GDM1 (cell line): ENCODE measurements at regions not wholly inside any gene's neighbourhood (a gene's known extent, or its start where the extent isn't known, plus 50 kb on each side); places are given as distances from the start of the nearest gene placed in this dataset.
"Not testable (repeated sequence)": the region's sequence is repeated elsewhere in the genome, so short reads cannot be mapped to it uniquely, and the experiment has no call there.

ENCODE experiments used
- DNase-seq: peaks from one replicate; lab custom pipeline; 2025; lab: John Stamatoyannopoulos, UW

DNA sequence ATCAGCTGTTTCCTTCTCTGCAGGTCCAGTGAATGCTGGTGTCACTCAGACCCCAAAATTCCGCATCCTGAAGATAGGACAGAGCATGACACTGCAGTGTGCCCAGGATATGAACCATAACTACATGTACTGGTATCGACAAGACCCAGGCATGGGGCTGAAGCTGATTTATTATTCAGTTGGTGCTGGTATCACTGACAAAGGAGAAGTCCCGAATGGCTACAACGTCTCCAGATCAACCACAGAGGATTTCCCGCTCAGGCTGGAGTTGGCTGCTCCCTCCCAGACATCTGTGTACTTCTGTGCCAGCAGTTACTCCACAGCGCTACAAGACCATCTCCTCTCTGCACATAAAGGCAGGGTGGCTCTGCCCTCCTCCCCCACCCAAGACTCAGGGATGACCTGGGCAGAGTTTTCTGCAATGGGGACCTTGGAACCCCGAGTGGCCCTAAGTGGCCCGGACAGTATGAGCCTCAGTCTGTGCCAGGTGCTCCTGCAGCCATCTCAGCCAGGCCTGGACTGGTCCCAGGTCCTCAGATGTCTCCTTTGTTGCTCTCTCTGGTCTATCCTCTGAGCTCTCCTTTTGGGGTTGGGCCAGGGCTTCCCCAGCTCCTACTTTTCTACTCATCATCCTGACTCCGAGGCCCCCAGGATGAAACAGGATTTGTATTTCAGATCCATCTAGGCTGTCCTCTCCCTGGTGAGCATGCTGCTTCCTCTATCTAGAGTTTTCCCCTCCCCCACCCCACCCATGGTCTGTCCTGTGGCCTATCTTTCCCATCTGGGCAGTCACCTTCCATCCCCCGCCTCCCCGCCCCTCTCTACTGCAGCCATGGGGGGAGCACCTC lies 212.1 kb upstream of the PRSS58 start:
- peak; percentile 90 for DNase-seq

DNA sequence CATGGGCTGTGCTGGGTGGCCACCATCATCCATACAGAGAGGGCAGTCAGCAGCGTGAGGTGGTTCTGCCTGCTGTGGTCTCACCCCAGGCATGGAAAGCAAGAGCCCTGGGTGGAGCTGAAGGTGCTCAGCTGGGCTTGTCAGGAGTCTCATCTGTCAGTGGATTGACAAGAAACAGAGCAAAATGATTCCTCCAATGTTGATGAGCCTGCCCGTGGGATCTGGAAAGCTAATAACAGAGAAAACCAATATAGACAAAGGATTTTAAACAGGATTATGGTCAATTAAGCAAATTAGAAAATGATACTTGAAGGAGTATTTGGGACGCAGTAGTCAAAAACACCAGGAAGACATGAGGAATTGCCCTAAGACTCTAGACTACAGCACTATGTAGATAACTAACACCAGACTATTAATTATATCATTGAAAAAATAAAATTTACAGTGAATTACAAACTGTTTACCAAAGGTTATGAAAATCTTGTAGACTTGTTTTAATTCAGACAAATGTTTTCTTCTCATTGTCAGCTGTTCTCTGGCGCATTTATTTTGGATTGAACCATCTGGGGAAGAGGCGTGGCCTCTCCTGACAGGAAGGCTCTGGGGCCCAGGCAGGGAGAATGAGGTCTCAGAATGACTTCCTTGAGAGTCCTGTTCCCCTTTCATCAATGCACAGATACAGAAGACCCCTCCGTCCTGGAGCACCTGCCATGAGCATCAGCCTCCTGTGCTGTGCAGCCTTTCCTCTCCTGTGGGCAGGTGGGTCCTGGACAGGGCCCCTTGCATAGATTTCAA lies 211.2 kb upstream of the PRSS58 start:
- DNase-seq: no peak

DNA sequence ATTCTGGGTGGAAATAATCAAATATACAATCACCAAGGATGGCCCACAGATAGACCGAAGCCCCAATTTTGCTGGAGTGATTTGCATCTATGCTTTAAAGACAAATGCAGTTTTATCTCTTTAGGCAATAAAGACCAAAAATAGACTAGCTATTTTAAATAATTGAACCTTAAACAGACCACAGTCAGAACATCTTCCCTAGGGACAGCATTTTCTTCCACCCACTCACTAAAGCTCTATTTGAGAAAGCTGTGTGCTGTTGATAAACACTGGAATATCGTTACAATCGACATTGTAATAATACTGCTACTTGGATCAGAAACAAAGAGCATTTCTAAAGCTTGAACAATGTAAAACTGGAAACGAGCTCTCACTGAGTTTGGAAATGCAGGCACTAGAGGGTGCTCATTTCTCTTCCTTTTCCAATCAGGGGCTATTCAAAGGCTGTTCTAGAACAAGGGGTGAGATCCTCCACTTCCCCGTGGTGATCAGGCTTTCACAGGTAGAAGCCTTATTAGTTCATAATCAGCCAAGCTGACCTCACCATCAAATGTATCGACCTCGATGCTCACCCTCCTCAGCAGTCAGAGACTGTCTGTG lies 209.3 kb upstream of the PRSS58 start:
- not testable (repeated sequence) for DNase-seq

DNA sequence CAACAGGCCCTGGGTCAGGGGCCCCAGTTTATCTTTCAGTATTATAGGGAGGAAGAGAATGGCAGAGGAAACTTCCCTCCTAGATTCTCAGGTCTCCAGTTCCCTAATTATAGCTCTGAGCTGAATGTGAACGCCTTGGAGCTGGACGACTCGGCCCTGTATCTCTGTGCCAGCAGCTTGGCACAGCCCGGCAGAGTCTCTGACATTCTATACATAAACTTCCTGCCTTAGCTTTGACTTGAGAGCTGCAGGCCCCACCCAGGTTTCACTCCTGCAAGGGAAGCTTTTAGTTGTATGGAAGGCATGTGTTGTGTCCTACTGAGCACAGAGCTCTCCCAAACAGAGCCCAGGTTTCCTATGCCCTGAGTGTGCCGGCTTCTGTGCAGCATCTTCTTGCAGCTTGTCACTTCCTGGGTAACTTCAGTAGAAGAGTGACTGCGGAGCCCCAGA lies 205.6 kb upstream of the PRSS58 start:
- DNase-seq: peak; percentile 39

DNA sequence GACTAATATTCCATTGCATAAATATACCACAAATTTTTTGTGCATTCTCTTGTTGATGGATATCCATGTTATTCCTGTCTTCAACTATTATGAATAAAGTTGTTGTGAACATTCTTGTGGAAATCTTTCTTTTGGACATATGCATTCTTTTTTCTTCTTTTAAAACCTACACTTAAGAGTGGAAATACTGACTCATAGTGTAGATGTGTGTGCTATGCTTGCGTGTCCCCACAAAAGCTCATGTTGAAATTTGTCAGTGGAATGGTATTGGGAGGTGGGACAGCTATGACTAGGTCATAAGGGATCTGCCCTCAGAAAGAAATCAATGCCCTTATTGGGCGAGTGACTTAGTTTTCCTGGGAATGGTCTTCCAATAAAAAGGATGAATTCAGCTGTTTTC lies 203.6 kb upstream of the PRSS58 start:
- DNase-seq: no peak

DNA sequence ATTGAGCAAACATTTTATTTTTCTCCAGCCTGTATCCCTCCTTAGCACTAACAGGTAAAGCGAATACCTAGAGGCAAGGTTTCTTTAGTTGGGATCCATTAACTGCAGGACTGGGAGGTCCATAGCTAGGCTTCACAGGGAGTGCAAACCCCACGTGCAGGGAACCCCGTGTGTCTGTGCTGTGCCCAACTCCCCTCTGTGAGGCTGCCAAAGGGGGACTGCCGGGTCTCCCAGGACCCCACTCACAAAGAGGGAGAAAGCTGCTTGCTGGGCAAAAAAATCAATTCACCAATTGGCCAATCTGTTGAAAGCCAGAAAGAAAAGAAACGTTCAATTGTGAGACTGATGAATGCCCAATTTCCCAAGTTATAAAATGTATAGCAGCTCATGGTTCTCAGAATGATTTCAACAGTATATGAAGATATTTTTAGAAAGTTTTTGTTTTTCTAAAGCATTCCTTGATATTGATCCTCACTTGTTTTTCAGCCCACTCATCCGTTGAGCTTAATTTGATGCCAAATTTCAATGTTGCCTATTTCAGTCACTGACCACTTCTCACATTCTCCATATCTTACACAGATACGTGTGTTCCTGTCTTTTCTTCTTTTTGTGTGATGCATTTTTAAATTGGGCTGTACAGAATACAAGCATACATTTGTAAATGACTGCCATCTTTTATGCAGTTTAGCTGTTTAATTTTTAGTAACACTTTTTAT lies 202.7 kb upstream of the PRSS58 start:
- no peak for DNase-seq

DNA sequence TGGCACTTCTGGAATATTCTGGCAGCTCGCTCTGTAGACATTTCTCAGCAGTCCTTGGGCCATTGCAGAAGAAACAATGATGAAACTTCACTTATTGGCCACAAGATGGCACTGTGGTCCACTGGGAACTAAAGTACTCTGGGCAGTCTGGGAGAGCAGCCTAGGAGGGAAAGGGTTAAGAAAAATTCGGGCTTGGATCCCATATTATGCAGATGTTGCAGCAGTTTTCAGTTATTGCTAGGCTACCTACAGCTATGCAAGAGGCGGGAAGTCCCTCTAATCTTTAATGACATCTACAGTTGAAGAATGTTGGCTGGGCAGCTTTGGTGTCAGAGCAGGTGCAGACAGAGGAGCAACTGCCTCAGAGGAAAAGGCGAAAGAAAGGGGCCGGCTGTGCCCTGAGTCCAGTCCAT lies 201.7 kb upstream of the PRSS58 start:
- peak; percentile 78 for DNase-seq

DNA sequence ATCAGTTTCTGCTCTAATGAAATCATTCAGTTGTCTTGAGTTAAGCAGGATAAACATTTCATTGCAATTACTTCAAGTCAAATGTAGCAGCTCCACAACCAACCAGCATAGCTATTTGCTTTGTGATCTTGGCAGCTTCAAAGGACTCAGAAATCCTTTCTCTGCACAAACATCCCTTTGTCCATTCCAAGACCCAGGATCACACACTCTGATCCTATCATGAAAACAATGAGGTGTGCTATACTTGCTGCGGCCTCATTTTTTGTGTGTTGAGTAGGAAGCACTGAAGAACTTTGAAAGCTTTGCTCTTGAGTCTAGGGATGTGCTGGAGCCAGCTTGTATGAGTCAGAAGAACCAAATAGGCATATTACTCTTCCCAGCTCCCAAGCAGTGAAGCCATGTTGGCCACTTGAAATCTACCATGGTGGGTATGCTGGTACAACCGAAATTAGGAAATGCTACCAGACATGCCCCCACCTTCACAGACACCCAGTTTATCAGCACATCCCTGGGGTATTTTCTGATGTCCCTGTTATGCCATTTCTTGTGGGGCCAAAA lies 199.4 kb upstream of the PRSS58 start:
- no peak for DNase-seq

DNA sequence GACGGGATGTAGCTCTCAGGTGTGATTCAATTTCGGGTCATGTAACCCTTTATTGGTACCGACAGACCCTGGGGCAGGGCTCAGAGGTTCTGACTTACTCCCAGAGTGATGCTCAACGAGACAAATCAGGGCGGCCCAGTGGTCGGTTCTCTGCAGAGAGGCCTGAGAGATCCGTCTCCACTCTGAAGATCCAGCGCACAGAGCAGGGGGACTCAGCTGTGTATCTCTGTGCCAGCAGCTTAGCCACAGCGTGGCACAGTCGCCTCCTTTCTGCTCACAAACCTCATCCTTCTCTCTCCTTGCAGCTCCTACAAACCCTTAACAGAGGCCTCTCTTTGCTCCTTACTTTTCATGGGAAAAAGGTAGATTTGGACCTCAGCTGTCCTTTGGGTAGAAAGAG lies 197.5 kb upstream of the PRSS58 start:
- DNase-seq: no peak

DNA sequence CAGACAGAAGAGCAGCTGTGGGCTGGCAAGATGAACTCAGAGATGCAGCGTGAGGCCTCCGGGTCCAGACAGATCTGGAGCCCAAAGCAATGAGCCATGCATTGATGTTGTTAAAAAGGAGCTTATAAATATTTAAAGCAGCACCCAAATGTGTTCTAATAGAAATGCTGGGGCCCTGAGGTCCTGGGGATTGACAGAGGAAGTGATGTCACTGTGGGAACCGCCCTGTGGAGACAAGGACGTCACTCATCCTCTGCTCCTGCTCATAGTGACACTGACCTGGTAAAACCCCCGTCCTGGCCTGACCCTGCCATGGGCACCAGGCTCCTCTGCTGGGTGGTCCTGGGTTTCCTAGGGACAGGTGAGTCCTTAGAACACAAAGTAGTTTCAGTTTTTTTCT lies 197.0 kb upstream of the PRSS58 start:
- no peak for DNase-seq

DNA sequence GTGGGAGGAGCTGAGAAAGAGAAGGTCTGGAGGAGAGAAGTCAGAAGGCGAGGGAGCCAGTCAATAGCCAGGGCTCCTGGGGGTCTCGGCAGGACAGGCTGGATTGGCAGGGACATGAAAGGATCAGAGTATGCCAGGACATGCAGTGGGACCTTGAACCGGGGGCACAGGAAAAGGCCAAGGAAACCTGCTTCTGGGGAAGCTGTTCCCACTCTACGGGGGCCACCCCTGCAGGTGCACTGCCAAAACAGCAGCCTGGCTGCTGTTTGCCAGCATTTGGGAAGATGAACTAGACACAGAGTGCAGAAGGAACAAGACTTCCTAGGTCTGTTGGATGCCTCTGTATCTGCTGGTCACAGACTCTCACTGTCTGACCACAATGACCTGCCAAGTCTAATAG lies 194.9 kb upstream of the PRSS58 start:
- DNase-seq: no peak

DNA sequence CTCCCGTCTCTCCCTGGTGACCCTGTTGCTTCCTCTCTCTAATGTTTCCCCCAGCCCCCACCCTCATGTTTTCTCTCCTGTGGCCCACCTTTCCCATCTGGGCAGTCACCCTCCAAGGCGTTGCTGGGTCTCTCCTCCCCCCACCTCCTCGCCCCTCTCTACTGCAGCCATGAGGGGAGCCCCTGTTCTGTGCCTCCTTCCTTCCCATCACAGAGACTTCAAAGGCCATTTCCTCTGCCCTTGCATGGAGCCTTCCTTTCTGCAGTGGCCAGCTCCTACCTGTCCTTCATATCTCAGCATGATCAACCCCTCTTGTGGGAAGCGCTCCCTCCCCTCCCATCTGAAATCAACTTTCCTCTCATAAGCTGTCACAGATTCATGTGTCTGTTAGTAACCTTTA lies 194.0 kb upstream of the PRSS58 start:
- DNase-seq: no peak

DNA sequence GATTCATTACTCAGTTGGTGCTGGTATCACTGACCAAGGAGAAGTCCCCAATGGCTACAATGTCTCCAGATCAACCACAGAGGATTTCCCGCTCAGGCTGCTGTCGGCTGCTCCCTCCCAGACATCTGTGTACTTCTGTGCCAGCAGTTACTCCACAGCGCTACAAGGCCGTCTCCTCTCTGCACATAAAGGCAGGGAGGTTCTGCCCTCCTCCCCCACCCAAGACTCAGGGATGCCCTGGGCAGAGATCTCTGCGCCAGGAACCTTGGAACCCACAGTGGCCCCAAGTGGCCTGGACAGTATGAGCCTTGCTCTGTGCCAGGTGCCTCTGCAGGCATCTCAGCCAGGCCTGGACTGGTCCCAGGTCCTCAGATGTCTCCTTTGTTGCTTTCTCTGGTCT lies 193.4 kb upstream of the PRSS58 start:
- peak; percentile 56 for DNase-seq

DNA sequence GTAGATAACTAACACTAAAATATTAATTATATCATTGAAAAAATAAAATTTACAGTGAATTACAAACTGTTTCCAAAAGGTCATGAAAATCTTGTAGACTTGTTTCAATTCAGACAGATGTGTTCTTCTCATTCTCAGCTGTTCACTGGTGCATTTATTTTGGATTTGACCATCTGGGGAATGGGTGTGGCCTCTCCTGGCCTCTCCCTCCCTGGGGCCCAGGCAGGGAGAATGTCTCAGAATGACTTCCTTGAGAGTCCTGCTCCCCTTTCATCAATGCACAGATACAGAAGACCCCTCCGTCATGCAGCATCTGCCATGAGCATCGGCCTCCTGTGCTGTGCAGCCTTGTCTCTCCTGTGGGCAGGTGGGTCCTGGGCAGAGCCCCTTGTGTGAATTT lies 192.8 kb upstream of the PRSS58 start:
- DNase-seq: no peak

DNA sequence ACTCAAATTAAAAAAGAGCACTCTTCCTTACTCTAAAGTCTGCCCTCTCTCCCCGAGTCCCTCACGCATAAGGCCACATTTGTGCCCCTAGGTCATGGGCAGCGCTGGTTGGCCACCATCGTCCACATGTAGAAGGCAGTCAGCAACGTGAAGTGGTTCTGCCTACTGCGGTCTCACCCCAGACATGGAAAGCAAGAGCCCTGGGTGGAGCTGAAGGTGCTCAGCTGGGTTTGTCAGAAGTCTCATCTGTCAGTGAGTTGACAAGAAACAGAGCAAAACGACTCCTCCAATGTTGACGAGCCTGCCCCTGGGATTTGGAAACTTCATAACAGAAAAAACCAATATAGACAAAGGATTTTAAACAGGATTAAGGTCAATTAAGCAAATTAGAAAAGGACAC lies 192.3 kb upstream of the PRSS58 start:
- no peak for DNase-seq

DNA sequence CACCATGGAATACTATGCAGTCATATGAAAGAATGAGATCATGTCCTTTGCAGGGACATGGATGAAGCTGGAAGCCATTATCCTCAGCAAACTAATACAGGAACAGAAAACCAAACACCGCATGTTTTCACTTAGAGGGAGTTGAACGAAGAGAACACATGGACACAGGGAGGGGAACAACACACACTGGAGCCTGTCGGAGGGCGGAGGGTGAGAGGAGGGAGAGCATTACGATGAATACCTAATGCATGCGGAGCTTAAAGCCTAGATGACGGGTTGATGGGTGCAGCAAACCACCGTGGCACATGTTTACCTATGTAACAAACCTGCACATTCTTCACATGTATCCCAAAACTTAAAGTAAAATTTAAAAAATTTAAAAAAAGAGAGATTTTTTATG lies 191.0 kb upstream of the PRSS58 start:
- not testable (repeated sequence) for DNase-seq

DNA sequence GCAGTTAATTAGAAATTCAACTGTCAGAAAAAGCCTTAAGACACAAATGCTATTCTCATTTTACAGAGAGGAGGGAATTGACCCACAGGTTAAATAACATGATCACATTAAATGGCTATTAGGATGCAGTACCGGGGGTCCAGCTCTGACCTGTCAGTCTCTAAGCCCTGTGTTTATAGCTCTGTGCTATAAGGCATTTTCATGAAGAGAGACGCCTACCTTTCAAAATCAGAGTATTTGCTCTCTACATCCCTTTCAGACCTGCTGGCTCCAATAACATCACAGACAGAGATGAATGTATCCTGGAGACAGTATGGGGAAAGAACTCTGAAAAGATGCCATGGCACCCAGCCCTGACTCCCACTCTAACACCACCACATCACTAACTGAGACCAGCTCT lies 189.9 kb upstream of the PRSS58 start:
- no peak for DNase-seq

DNA sequence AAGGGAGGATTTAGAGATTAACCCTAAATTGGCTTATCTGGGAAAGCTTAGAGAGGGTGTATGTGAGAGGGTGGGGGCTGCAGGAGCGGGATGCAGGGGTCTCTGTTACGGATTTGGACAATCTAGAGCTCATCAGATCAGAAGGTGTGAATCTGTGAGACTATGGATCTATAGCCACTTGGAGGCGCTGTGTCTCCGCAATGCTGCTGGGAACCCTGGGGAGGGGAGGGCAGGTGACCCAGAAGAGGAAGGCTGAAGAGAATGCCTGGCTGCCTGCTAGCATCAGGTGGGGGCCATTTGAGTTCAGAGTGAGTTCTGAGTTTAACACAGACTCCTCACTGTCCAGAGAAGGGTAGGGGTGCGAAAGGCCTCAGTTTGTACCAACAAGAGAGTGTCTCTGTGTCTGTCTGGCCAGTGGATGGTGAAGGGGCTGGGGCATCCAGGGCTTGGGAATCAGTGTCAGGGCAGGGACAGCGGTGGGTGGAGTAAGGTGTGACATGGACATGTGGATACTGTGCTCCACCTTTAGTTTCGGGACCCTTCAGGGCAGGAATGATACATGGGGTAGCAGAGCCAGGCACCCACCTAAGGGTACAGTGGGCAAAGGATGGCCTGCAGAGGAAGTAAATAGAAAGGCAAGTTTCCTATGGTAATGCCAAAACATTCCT lies 187.3 kb upstream of the PRSS58 start:
- peak; percentile 62 for DNase-seq

DNA sequence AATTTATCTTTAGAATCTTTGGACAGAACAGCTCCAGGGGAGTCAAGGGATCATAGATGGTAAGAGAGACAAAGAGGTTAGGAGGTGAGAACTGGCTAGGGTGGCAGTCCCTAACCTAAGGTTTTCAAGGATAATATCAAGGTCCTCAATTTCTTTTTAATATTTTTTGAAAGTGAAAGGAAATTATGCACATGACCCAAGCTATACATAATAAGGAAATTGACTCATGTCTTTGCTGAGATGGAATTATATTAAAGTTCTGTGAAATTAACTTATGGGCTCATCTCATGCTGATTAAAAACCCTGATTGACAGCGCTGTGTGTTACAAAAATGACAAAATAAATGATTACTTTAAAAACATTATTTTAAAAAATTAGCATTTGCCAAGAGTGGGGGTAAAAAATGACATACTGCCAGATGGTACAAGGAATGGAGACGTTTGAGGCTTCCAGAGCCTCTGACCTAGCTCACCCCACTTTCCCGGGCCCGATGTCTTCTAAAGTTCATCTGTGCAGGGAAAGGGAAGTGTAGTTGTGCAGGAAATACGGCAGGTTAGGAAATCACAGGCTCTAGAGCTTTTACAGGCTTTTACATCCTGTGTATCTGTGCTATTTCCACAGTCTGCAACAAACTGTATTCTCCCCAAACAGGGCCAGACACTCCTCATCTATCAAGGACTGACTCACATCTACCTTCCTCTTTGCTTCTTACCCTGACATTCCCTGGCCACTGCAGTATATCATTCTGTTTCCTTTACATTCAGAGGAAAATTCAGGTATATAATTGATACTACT lies 185.6 kb upstream of the PRSS58 start:
- DNase-seq: no peak

DNA sequence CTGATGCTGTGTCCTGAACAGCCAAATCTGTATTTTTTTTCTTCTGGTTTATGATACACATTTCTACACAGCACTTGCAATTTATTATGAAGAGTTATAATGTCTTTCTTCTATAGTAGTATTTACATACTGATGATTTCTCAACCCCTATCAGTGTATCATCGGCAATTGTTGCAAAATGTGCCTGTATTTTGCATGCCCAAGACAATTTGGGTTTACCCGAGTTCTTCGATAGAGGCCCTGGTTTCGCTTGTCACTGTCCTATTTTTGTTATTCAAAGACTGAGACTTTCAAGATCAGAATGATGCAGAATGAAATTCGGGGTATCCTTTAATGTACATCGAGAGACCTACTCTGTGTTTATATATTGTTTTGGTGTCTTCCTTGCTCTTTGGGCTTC lies 184.5 kb upstream of the PRSS58 start:
- no peak for DNase-seq
